D721Med (cell line): ENCODE measurements at regions not wholly inside any gene's neighbourhood (a gene's known extent, or its start where the extent isn't known, plus 50 kb on each side); places are given as distances from the start of the nearest gene placed in this dataset.
"Not testable (repeated sequence)": the region's sequence is repeated elsewhere in the genome, so short reads cannot be mapped to it uniquely, and the experiment has no call there.

Source experiments
- DNase-seq: peaks from one replicate; pipeline ENCODE4 v3.0.0; 2011; ENCODE audit warnings: low spot score; ENCODE audit not compliant: insufficient read length
- FAIRE-seq: peaks from 2 replicates; lab custom pipeline; 2011; peaks lifted over from hg19 to GRCh38; lab: Jason Lieb, UNC
- TF ChIP-seq, protein P1 (sequence below): IDR thresholded peaks from 2 replicates; pipeline ENCODE4 v1.5.1; 2012; ENCODE audit warnings: mild to moderate bottlenecking, control low read depth; ENCODE audit not compliant: insufficient read depth; ENCODE audit errors: missing control alignments

DNA sequence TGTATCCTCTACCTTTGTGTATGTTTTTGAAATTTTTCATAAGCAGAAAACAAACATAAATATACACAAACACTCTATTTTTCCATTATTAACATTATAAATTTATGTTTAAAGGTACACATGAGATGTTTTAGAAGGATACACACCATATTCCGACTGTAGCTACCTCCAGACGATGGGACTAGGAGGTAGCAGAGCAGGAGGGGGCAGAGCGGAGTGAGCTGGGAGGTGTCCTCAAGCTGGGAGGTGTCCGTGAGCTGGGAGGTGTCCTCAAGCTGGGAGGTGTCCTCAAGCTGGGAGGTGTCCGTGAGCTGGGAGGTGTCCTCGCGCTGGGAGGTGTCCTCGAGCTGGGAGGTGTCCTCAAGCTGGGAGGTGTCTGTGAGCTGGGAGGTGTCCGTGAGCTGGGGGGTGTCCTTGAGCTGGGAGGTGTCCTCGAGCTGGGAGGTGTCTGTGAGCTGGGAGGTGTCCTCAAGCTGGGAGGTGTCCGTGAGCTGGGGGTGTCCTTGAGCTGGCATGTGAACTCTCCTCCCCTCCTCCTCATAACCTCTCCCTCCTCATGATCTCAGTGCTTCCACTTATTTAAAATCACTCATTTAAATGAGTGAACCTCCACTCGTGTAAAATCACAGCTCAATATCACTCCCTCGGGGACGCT is 346.9 kb upstream of the SFSWAP start:
- DNase-seq: no peak
- TF ChIP-seq, protein P1, sequence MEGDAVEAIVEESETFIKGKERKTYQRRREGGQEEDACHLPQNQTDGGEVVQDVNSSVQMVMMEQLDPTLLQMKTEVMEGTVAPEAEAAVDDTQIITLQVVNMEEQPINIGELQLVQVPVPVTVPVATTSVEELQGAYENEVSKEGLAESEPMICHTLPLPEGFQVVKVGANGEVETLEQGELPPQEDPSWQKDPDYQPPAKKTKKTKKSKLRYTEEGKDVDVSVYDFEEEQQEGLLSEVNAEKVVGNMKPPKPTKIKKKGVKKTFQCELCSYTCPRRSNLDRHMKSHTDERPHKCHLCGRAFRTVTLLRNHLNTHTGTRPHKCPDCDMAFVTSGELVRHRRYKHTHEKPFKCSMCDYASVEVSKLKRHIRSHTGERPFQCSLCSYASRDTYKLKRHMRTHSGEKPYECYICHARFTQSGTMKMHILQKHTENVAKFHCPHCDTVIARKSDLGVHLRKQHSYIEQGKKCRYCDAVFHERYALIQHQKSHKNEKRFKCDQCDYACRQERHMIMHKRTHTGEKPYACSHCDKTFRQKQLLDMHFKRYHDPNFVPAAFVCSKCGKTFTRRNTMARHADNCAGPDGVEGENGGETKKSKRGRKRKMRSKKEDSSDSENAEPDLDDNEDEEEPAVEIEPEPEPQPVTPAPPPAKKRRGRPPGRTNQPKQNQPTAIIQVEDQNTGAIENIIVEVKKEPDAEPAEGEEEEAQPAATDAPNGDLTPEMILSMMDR: no peak
- no peak for FAIRE-seq

DNA sequence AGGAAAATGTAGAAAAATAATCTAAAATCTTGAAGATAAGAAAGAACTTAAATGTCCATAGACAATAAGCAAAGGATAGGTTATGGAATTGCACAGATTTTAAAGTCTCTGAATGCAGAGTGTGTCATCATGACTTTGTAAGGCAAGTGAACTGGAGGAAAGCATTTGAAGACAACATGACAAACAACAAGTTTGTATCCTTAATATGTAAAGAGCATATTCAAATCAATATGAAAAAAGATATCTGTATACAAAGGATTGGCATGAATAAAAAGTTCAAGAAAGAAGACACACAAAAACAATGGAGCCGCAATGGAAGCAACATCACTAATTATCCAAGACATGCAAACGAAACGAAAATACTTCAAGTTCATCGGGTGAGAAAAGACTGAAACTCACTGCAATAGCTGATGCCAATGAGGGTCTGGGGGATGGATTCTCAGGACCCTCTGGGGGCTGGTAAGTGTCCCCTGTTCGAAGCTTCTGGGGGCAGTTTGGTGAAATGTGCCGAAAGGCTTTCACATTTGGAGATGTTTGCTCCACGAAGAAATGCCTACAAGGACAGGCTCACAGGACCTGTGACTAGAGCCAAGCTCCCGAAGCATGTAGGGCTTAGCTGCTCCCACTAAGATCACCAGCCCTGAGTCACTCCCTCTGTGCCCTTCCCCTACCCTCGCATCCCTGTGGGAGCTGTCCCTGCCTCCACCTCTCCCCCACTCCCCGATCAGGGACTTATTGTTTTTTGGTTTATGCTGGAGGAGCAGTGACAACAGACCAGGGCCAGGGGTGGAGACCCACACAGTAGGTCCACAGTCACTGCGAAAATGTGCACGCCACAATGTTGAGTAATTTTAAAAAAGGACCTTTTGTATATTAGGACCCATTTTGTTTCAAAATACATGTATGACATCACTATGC is 345.7 kb upstream of the SFSWAP start:
- FAIRE-seq (no peak), DNase-seq (no peak)
- TF ChIP-seq, protein P1: no peak

DNA sequence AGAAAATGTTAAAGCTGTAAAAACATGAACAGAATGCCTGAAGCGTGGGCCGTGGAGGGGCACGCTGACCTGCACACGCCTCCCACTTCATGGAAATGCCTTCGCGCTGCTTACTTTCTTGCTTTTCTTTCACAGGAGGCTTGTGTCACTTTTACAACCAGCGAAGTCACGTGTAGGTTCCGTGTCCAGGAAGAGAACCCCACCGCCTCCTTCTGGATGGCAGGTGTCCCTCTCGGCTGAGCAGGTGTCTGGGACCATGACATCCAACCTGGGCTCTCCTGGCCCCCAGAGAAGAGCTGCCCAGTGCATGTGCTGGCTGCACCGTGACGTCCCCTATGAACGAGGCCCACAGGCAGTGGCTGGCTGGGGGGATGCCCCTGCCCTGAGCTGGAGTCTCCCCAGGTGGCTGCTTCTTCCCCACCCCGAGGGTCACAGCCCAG is 345.0 kb upstream of the SFSWAP start:
- TF ChIP-seq, protein P1: no peak
- DNase-seq: no peak
- FAIRE-seq: no peak

DNA sequence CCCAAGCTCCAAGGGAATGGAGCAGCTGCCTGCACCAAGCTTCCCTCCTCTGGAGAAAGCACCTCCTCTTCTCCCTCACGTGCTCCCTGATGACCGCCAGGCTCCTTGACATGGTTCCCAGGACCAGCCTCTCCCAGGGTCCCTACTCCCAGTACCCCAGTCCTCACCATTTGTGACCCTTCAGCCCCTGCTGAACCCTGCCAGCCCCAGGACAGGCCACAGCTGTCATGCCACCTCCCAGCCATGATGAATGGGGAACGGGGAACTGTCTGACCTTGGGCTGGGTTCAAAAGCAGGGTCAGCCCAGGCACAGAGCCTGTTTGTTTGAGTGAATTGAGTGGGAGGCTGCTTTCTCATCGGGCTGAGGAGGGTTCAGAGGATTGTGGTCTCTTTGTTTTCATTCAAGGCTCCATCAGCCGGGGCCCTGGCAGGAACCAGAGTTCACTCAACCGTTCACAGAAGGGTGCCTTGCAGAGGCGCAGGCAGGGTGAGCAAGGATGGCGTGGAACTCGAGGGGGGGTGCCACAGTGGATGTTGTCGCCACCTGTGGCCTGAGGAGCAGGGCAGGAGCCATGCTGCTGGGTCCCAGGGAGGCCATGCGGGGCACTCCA is 344.5 kb upstream of the SFSWAP start:
- FAIRE-seq: no peak
- DNase-seq: no peak
- TF ChIP-seq, protein P1: no peak

DNA sequence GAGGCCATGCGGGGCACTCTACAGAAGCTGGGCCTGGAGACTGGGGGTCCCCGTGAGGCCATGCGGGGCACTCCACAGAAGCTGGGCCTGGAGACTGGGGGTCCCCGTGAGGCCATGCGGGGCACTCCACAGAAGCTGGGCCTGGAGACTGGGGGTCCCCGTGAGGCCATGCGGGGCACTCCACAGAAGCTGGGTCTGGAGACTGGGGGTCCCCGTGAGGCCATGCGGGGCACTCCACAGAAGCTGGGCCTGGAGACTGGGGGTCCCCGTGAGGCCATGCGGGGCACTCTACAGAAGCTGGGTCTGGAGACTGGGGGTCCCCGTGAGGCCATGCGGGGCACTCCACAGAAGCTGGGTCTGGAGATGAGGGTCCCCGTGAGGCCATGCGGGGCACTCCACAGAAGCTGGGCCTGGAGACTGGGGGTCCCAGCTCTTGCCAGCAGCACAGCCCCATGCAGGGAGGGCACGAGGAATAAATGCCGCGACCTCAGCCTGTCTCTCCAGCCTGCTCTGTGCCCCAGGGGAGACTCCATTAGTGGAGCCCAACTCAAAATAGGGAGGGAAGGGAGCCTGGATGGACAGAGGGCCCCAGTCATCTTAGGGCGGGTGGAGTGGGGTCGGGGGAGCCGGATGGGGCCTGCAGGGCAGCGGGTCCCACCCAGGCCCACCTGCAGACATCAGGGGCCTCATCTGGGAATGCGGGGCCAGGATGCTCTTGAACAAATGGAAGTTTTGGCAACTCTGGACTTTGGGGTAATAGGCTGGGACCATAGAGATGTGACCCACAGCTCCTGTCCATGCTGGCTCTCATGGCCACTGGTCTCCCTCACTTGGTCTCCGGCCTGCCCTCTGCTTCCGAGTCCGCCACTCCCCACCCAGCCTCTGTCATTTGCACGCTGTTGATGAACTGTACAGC is 343.6 kb upstream of the SFSWAP start:
- FAIRE-seq, DNase-seq: not testable (repeated sequence)

DNA sequence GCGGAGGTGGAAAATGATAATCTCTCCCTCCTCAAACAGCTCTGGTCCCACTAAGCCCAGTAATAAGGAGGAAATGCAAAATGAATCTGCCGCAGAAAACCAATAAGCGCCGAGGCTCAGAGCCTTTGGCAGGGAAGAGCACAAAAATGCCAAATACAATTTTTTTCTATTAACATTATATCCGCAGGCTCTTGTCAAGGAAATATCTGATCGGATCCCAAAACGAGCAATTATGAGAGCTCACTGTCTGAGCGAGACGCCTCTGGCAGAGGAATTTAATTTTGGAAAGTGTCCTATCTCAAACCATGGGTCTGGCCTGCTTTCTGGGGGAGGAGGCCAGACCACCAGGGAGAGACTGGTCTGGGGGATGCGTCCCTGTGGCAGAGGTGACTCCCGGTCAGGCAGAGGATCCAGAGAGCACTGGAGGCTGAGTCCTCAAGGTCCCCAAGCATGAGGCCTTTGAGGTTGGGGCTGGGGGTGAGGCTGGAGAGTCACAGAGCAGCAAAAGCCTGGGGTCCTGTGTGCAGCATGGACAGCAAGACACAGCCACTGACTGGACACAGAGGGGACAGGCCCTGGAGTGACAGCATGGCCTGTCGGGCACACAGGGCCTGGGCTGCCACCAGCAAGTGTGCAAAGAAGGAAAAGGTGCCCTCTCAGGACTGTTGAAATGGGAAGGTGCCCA is 342.8 kb upstream of the SFSWAP start:
- TF ChIP-seq, protein P1: no peak
- DNase-seq (no peak), FAIRE-seq (no peak)
